HG03565 (cell line): ENCODE measurements at regions not wholly inside any gene's neighbourhood (a gene's known extent, or its start where the extent isn't known, plus 50 kb on each side); places are given as distances from the start of the nearest gene placed in this dataset.

Experiments used
- ATAC-seq: cut with Tn5 transposase; IDR thresholded peaks from one replicate; pipeline ENCODE4 v1.9.1; 2021; ENCODE audit warnings: mild to moderate bottlenecking, moderate library complexity; ENCODE audit not compliant: unreplicated experiment

DNA sequence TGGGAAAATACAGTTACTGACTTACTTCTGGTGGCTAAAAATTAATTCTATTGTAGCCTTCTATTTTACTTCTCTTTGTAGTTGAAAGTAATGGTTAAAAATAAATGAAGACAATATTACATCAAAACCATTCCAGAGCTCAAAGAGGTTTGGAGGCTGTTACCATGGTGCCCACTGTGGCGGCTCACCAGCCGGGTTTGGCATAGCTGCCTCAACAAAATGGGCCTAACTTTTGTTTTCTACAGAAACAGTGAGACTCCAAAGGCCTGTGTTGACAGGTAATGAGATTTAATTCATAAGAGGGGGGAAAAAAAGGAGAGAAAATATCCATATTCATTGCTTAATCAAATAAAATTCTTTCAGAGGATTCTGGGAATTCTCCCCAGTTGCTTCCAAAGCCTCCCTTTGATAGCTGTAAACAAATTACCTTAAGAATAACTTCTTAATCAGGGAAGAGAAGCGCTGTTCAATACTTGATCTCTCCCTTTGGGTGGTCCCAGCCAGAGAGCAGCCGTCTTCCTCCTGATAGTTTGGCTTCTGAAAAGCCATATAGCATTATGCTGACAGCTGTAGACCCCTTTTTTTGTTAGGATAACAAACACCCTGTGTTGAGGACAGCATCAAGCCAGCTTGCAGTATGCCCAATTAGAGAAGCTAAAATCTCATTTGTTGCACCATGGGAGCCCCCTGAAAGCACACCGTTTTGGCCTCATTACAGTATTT lies 266.8 kb downstream of the NEDD1 start:
- ATAC-seq: no peak

GRCh38 chr12:97177481-97177880 lies 270.4 kb downstream of the NEDD1 start:
- ATAC-seq: no peak

DNA sequence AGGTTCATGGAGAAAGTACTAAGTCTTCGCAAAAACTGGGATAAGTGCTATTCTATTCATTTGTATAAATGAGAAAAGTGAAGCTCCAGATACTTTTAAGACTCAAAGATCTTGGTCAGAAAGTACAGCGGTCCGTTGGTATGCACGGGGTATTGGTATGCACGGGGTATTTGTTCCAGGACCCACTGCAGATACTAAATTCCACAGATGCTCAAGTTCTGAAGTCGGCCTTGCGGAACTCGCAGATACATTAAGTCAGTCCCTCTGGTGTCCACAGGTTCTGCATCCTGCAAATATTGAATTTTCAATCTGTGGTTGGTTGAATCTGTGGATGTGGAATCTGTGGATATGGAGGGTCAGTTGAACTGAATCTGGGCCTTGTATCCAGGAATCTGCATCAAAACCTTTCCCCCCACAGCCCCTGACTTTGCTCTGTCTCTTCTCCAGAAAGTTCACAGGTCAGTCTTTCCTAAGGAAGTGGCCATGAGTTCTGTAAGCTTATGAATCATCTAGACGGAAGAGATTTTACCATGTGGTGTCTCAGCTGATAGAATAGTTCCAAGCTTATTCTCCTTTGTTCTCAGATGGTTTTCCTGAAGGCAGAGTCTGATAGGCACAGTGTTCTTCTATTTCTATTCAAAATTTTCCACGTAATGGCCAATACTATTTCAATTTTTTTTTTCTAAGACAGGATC lies 274.7 kb downstream of the NEDD1 start:
- no peak for ATAC-seq

GRCh38 chr12:97182769-97183168 lies 275.7 kb downstream of the NEDD1 start:
- ATAC-seq: no peak

DNA sequence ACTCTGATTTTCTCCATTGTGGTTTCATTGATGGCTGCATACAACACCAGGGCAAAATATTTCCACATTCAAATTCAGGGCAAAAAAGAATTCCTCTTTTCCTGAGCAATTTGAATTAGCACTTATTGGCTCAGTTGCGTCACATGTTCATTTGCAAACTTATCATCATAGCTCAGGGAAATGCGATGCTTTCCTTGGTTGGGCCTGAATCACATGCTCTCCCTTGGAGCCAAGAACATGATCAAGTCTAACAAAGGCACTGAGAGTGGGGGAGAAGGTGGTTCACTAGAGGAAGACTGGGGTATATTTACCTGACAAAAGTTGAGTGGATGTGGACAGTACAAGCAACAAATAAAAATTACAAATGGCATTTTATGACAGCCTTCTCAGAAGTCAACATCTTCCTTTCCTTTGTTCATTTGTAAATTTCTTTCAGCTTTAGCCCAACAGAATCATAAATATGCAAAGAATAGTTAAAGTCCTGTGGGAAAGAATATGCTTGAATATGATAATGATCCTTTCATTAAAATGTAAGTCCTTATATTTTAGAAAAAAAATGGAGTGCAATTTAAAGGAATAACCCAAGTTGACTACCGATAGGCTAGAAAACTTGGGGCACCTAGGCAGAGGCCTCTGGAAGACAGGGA lies 277.2 kb downstream of the NEDD1 start:
- no peak for ATAC-seq

- ATAC-seq: no peak
Measured at GRCh38 chr12:97185567-97185966, 277.0 kb upstream of the RMST start.

GRCh38 chr12:97194546-97194945 lies 268.1 kb upstream of the RMST start:
- no peak for ATAC-seq

DNA sequence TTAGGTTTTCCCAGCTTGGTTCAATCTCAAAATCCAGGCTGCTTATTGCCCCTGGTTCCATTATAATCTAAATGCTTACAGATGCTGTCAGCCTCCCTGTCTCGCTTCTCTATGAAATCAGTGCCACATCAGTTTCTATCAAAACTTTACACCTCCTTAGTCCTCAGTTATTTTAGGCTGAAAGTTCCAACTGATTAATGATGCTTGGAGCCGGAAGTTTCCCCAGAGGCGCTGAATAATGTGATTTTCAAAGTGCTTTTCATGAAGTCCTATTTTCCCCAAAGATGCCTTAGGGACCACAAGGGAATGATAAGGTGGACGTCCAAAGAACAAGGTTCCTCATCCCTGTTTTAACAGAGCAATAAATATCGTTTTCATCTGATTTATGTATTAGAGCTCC lies 262.4 kb upstream of the RMST start:
- ATAC-seq: no peak

DNA sequence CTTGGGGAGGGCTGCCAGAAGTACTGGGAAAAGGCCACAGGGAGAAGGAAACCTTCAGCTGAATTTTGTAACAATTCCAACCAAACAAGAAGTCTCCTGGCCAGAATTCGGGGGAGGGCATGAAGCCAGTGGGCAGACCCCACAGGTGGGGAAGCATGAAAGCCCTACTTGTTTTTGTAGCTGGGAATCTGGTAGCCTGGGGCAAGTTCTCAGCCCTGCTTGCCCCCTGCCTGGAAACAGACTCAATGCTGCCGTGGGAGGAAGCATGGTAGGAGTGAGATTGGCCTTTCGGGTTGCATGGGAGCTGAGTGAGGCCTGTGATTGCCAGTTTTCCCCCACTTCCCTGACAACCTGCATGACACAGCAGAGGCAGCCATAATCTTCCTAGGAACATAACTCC lies 259.2 kb upstream of the RMST start:
- no peak for ATAC-seq

- no peak for ATAC-seq
Measured at GRCh38 chr12:97209997-97210396, 252.6 kb upstream of the RMST start.

DNA sequence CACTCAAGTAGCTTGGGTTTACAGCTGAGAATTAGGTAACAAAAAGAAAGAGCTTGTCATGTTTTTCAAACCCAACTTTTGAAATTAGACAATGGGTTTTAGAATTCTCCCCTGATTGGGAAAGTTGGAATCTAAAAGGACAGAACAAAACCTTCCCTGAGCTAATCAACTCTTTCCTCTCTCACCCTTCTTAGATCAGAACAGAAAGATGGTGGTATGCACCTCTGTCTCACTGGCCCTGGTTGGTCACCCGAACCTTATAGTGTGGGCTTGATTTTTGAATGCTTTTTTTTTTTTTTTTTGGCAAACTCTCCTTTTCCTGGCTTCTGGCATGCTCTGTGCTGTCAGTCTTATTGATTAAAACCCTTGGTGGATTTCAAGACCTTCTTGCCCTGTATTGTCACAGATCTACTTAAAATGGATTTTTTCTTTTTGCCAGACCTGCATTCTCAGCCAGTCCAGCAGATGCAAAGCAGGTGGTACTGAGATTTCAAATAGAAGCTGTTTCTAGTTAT lies 251.1 kb upstream of the RMST start:
- ATAC-seq: no peak

DNA sequence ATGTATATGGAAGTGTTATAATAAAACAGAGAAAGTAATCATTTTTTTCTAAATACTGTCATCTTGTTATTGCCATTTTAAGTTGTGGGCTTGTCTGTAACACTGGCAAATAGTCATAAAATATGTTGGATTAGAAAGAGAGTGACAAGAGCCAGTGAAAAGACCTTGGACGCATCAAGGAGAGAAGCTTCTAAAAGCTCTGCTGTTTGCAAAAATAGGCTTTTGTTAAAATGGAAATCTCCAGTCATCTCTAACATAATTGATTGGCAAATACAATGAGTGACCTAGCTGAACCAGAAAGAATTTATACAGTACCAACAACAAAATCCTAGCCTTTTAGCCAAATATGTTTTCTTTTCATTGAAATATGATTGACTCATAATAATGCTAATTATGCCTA lies 245.8 kb upstream of the RMST start:
- ATAC-seq: no peak

- no peak for ATAC-seq
Measured at GRCh38 chr12:97222391-97222790, 240.2 kb upstream of the RMST start.

GRCh38 chr12:97223419-97223818 lies 239.2 kb upstream of the RMST start:
- peak; percentile 67 for ATAC-seq

DNA sequence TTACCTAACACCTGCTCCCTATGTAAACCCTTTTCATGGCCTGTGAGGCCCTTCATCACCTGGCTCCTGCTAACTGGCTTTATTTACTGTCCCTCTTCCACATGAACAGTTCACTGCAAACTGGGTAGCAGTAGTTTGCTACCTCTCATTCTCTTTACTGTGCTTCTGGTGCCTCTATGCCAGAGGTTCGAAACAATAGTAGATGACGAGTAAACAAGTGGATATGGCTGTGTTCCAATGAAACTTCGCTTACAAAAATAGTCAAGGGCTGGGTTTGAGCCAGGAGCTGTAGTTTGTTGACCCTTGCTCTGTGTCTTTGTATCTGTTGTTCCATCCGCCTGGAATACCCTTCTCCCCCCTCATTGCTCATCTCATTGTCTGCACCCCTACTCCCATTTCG lies 233.6 kb upstream of the RMST start:
- ATAC-seq: no peak

DNA sequence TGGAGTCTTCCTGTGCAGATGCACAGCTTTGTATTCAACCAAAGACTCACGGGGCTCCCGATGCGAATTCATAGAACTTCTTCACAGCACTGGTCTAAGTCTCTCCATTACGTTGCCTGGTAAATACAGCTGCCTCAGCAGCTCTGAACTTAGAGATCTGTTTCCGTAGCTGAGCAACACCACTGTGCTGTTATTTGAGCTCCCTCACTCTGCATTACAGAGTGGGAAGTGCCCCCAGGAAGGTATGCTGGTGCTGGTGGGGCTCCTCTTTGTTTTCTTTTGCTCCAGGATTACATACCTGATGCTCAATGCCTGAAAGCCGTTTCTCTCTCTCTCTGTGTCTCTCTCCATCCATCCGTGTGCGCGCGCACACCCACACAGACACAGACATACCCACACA lies 227.5 kb upstream of the RMST start:
- ATAC-seq: no peak

DNA sequence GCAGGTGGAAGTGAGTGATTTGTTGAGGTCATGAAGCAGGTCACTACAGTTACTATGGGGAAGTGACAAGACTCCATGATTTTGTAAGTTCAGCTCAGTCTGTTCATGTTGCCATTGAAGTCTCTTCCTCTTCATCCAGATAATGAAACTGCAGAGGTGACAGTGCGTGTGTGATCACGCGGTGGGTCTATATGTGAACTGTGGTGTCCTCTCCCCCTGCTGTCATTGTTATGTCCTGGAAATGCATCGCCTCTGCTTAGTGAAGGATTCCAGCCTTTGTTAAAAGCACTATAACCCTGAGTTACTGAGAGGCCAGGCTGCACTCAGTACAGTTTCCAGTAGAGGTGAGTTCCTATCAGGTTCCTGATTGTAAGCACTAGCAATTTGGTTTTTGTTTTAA lies 216.2 kb upstream of the RMST start:
- ATAC-seq: no peak

DNA sequence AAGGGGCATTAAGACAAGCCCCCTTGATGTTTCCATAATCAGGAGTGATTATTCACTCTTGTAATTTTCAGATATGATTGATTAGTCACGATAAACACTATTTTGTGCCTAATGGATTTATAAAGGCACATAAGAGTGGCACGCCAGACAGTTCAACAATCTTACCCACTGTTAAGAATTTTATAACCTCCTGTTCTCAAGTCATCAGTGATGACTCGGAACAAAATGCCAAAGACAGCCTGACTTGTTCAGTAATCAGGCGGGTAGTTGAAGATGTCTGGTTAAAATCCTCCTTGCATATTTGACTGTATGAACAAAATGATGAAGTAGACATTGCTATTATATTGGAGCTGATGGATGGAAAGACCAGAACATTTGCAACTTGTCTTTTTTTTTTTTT lies 212.1 kb upstream of the RMST start:
- no peak for ATAC-seq

GRCh38 chr12:97257726-97258125 lies 204.9 kb upstream of the RMST start:
- ATAC-seq: no peak

- no peak for ATAC-seq
Measured at GRCh38 chr12:97259098-97259497, 203.5 kb upstream of the RMST start.

- ATAC-seq: no peak
Measured at GRCh38 chr12:97260786-97261185, 201.8 kb upstream of the RMST start.

GRCh38 chr12:97267166-97267565 lies 195.4 kb upstream of the RMST start:
- ATAC-seq: no peak
